HCT116 (cell line): ENCODE measurements at regions not wholly inside any gene's neighbourhood (a gene's known extent, or its start where the extent isn't known, plus 50 kb on each side); places are given as distances from the start of the nearest gene placed in this dataset.

ENCODE experiments used
- EGR1 ChIP-seq: IDR thresholded peaks from 2 replicates; pipeline ENCODE4 v1.6.1; 2012; ENCODE audit warnings: low read depth
- TF ChIP-seq, protein P1 (sequence below), 3 experiments: fragments of 200-600 bp in 1 of 3; sonication (generic) in 1 of 3; IDR thresholded peaks in 2 of 3; conservative IDR thresholded peaks in 1 of 3; 2 replicates each; pipeline ENCODE4 v1.5.1; 2012 to 2017; ENCODE audit warnings: low read depth in 2 of 3, low read length in 2 of 3, antibody characterized with exemption in 1 of 3, borderline replicate concordance in 1 of 3, control low read depth in 1 of 3, mild to moderate bottlenecking in 1 of 3, mixed read lengths in 1 of 3, mixed run types in 1 of 3, moderate library complexity in 1 of 3; ENCODE audit not compliant: insufficient read depth in 1 of 3
- TF ChIP-seq, protein P2 (sequence below): IDR thresholded peaks from 2 replicates; pipeline ENCODE4 v1.6.1; 2012

GRCh38 chr20:58568483-58569240 lies 53.5 kb upstream of the APCDD1L start:
- no peak for TF ChIP-seq EGR1
- TF ChIP-seq, protein P1, sequence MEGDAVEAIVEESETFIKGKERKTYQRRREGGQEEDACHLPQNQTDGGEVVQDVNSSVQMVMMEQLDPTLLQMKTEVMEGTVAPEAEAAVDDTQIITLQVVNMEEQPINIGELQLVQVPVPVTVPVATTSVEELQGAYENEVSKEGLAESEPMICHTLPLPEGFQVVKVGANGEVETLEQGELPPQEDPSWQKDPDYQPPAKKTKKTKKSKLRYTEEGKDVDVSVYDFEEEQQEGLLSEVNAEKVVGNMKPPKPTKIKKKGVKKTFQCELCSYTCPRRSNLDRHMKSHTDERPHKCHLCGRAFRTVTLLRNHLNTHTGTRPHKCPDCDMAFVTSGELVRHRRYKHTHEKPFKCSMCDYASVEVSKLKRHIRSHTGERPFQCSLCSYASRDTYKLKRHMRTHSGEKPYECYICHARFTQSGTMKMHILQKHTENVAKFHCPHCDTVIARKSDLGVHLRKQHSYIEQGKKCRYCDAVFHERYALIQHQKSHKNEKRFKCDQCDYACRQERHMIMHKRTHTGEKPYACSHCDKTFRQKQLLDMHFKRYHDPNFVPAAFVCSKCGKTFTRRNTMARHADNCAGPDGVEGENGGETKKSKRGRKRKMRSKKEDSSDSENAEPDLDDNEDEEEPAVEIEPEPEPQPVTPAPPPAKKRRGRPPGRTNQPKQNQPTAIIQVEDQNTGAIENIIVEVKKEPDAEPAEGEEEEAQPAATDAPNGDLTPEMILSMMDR (IDR thresholded peaks at IDR 0.05 in 2 of 3, conservative IDR thresholded peaks at IDR 0.05 in 1 of 3; ENCODE audit: borderline replicate concordance in 1 of 3, insufficient read depth in 1 of 3, low read depth in 2 of 3, low read length in 2 of 3) = no peak
- TF ChIP-seq, protein P2, sequence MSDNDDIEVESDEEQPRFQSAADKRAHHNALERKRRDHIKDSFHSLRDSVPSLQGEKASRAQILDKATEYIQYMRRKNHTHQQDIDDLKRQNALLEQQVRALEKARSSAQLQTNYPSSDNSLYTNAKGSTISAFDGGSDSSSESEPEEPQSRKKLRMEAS = no peak
